ENCODE measurements at regions not wholly inside any gene's neighbourhood (a gene's known extent, or its start where the extent isn't known, plus 50 kb on each side); places are given as distances from the start of the nearest gene placed in this dataset.
"Not testable (repeated sequence)": the region's sequence is repeated elsewhere in the genome, so short reads cannot be mapped to it uniquely, and the experiment has no call there.

- no peak for DNase-seq (ENCODE audit: low read depth in 4 of 4, low spot score in 2 of 4)
Measured at GRCh38 chr11:21625982-21626381, 566.9 kb upstream of the ANO5 start.

- no peak for DNase-seq (ENCODE audit: low read depth in 4 of 4, low spot score in 2 of 4)
Measured at GRCh38 chr11:21628641-21629040, 564.2 kb upstream of the ANO5 start.

- DNase-seq (ENCODE audit: low read depth in 4 of 4, low spot score in 2 of 4): no peak
Measured at GRCh38 chr11:21630934-21631478, 561.9 kb upstream of the ANO5 start.

- DNase-seq (ENCODE audit: low read depth in 4 of 4, low spot score in 2 of 4): no peak
Measured at GRCh38 chr11:21631991-21632390, 560.9 kb upstream of the ANO5 start.

- no peak for DNase-seq (ENCODE audit: low read depth in 4 of 4, low spot score in 2 of 4)
Measured at GRCh38 chr11:21634491-21634890, 558.4 kb upstream of the ANO5 start.

GRCh38 chr11:21634956-21635355, 557.9 kb upstream of the ANO5 start:
- no peak for DNase-seq (ENCODE audit: low read depth in 4 of 4, low spot score in 2 of 4)

- no peak for DNase-seq (ENCODE audit: low read depth in 4 of 4, low spot score in 2 of 4)
Measured at GRCh38 chr11:21635394-21636145, 557.3 kb upstream of the ANO5 start.

GRCh38 chr11:21636561-21636960, 556.3 kb upstream of the ANO5 start:
- no peak for DNase-seq (ENCODE audit: low read depth in 4 of 4, low spot score in 2 of 4)

- no peak for DNase-seq (ENCODE audit: low read depth in 4 of 4, low spot score in 2 of 4)
Measured at GRCh38 chr11:21640491-21640890, 552.4 kb upstream of the ANO5 start.

GRCh38 chr11:21641869-21642268, 551.0 kb upstream of the ANO5 start:
- no peak for DNase-seq (ENCODE audit: low read depth in 4 of 4, low spot score in 2 of 4)

- no peak for DNase-seq (ENCODE audit: low read depth in 4 of 4, low spot score in 2 of 4)
Measured at GRCh38 chr11:21646351-21646750, 546.5 kb upstream of the ANO5 start.

- no peak for DNase-seq (ENCODE audit: low read depth in 4 of 4, low spot score in 2 of 4)
Measured at GRCh38 chr11:21650961-21651360, 541.9 kb upstream of the ANO5 start.

GRCh38 chr11:21653951-21654421, 538.9 kb upstream of the ANO5 start:
- DNase-seq (ENCODE audit: low read depth in 4 of 4, low spot score in 2 of 4): no peak

GRCh38 chr11:21656065-21656464, 536.8 kb upstream of the ANO5 start:
- no peak for DNase-seq (ENCODE audit: low read depth in 4 of 4, low spot score in 2 of 4)

GRCh38 chr11:21658654-21659193, 534.2 kb upstream of the ANO5 start:
- no peak for DNase-seq (ENCODE audit: low read depth in 4 of 4, low spot score in 2 of 4)

- DNase-seq (ENCODE audit: low read depth in 4 of 4, low spot score in 2 of 4): not testable (repeated sequence)
Measured at GRCh38 chr11:21659377-21659776, 533.5 kb upstream of the ANO5 start.

- no peak for DNase-seq (ENCODE audit: low read depth in 4 of 4, low spot score in 2 of 4)
Measured at GRCh38 chr11:21659961-21660360, 532.9 kb upstream of the ANO5 start.

- no peak for DNase-seq (ENCODE audit: low read depth in 4 of 4, low spot score in 2 of 4)
Measured at GRCh38 chr11:21675049-21675616, 517.8 kb upstream of the ANO5 start.

- no peak for DNase-seq (ENCODE audit: low read depth in 4 of 4, low spot score in 2 of 4)
Measured at GRCh38 chr11:21687643-21688042, 505.2 kb upstream of the ANO5 start.

- DNase-seq (ENCODE audit: low read depth in 4 of 4, low spot score in 2 of 4): no peak
Measured at GRCh38 chr11:21704539-21704938, 488.3 kb upstream of the ANO5 start.

- no peak for DNase-seq (ENCODE audit: low read depth in 4 of 4, low spot score in 2 of 4)
Measured at GRCh38 chr11:21707116-21707739, 485.7 kb upstream of the ANO5 start.
